Endothelial cell of umbilical vein (primary cell): ENCODE measurements at regions not wholly inside any gene's neighbourhood (a gene's known extent, or its start where the extent isn't known, plus 50 kb on each side); places are given as distances from the start of the nearest gene placed in this dataset.

ENCODE experiments used
- EZH2 ChIP-seq: IDR thresholded peaks from 2 replicates; pipeline ENCODE4 v1.6.1; 2012; ENCODE audit warnings: borderline replicate concordance, low read depth, mild to moderate bottlenecking, moderate library complexity, low read length, inconsistent platforms; ENCODE audit not compliant: severe bottlenecking
- GATA2 ChIP-seq: IDR thresholded peaks from 2 replicates; pipeline ENCODE4 v1.7.0; 2011; ENCODE audit warnings: low read depth, mild to moderate bottlenecking, moderate library complexity, mixed read lengths, low read length; ENCODE audit not compliant: insufficient read length, insufficient read depth
- POLR2A ChIP-seq: IDR thresholded peaks from 2 replicates; pipeline ENCODE4 v1.6.1; 2012; ENCODE audit warnings: low read depth, mild to moderate bottlenecking, control low read depth, low read length
- POLR2AphosphoS5 ChIP-seq: IDR thresholded peaks from 2 replicates; pipeline ENCODE4 v1.6.1; 2012; ENCODE audit warnings: low read depth, mild to moderate bottlenecking, control low read depth, low read length, moderate library complexity; ENCODE audit not compliant: insufficient read depth
- TF ChIP-seq, protein P1 (sequence below), 2 donors: IDR thresholded peaks; 1 replicate in 1 of 2; 2 replicates in 1 of 2; pipeline ENCODE4 v1.5.1; 2011; ENCODE audit warnings: low read length in 2 of 2, mild to moderate bottlenecking in 2 of 2, moderate library complexity in 2 of 2, control low read depth in 1 of 2, inconsistent platforms in 1 of 2, low read depth in 1 of 2; ENCODE audit not compliant: insufficient read depth in 1 of 2; ENCODE audit errors: extremely low read depth in 1 of 2
- TF ChIP-seq, protein P2 (sequence below): IDR thresholded peaks from 2 replicates; pipeline ENCODE4 v1.6.1; 2011; ENCODE audit not compliant: insufficient read depth, insufficient read length

DNA sequence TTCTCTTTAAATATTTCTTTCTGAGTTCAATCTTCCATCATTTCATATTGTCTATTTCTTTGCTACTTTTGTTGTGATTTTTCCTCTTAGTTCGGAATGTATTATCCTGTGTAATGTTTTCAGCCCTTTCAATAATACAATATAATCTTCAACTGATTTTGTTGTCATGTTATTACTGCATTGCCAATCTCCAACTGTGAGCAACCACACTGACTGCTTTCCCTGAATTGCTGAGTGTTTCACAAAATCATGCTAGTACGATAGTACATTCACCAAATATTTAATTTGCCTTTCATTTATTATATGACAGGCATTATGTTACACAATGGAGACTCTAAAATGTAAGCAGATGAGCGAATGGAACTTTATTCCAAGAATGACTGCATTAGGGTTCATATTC is 744.3 kb upstream of the ATXN8OS start:
- TF ChIP-seq, protein P1, sequence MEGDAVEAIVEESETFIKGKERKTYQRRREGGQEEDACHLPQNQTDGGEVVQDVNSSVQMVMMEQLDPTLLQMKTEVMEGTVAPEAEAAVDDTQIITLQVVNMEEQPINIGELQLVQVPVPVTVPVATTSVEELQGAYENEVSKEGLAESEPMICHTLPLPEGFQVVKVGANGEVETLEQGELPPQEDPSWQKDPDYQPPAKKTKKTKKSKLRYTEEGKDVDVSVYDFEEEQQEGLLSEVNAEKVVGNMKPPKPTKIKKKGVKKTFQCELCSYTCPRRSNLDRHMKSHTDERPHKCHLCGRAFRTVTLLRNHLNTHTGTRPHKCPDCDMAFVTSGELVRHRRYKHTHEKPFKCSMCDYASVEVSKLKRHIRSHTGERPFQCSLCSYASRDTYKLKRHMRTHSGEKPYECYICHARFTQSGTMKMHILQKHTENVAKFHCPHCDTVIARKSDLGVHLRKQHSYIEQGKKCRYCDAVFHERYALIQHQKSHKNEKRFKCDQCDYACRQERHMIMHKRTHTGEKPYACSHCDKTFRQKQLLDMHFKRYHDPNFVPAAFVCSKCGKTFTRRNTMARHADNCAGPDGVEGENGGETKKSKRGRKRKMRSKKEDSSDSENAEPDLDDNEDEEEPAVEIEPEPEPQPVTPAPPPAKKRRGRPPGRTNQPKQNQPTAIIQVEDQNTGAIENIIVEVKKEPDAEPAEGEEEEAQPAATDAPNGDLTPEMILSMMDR (IDR thresholded peaks at IDR 0.05; ENCODE audit: extremely low read depth in 1 of 2, insufficient read depth in 1 of 2, low read depth in 1 of 2, low read length in 2 of 2): no peak
- TF ChIP-seq EZH2 (no peak), POLR2A (no peak), POLR2AphosphoS5 (no peak), GATA2 (no peak)
- TF ChIP-seq, protein P2, sequence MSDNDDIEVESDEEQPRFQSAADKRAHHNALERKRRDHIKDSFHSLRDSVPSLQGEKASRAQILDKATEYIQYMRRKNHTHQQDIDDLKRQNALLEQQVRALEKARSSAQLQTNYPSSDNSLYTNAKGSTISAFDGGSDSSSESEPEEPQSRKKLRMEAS: no peak
